ENCODE measurements at regions not wholly inside any gene's neighbourhood (a gene's known extent, or its start where the extent isn't known, plus 50 kb on each side); places are given as distances from the start of the nearest gene placed in this dataset.

GRCh38 chr6:6844530-6844929 lies 256.0 kb downstream of the LY86 start:
- H3K4me1 ChIP-seq (ENCODE audit: insufficient read depth, low read length): peaks cover 3% of the 10 kb centered on the region; the same call in 1 of the 2 replicates
- no CpG with 5 or more reads among the region's 4 CpGs for WGBS (ENCODE audit: extremely low coverage, insufficient read length, low lambda C conversion rate)
- no peak overlapping the region for H3K4ac ChIP-seq (ENCODE audit: low read depth, low read length)
- Mint-ChIP-seq H3K4me3 (no peak overlapping the region), H3K27ac (no peak overlapping the region), H3K27me3 (ENCODE audit: low read depth) (peaks cover 17% of the 10 kb centered on the region), H3K9me3 (peaks cover 2 to 12% of the 10 kb centered on the region in 2 experiments; a peak in 2 of 5 replicates), H3K4me1 (peaks cover 4 to 8% of the 10 kb centered on the region in 2 experiments; a peak in 3 of 4 replicates), H3K36me3 (ENCODE audit: insufficient read depth in 1 of 3, low read depth in 3 of 3) (no peaks in the 10 kb centered on the region; a peak in 1 of 7 replicates)
- H3K4me2 ChIP-seq (ENCODE audit: insufficient read depth, insufficient read length, low read length): no peak overlapping the region
- H3K23me2 ChIP-seq (ENCODE audit: insufficient read length, low read depth, low read length, poor library complexity, severe bottlenecking): no peaks in the 10 kb centered on the region
- H3K9me3 ChIP-seq (ENCODE audit: control insufficient read depth, low read depth, low read length): no peaks in the 10 kb centered on the region
- H3K79me2 ChIP-seq (ENCODE audit: insufficient read depth, low read length): no peaks in the 10 kb centered on the region
- no peak overlapping the region for H3K18ac ChIP-seq (ENCODE audit: insufficient read length, low read depth, low read length)
- H2AK5ac ChIP-seq (ENCODE audit: insufficient read length, low read length): no peak overlapping the region
- no peak overlapping the region for H3T11ph ChIP-seq (ENCODE audit: low read length)
- no peak overlapping the region for H2BK15ac ChIP-seq (ENCODE audit: low read depth, low read length)
- no peak overlapping the region for H2AFZ ChIP-seq (ENCODE audit: low read length)
- TF ChIP-seq CTCF (conservative IDR thresholded peaks at IDR 0.05): no peak
- no peak overlapping the region for H3K27ac ChIP-seq (ENCODE audit: insufficient read length, low read depth, low read length)
- no peak overlapping the region for H2BK120ac ChIP-seq (ENCODE audit: low read depth, low read length, poor library complexity, severe bottlenecking)
- H3K56ac ChIP-seq (ENCODE audit: insufficient read length, low read depth, low read length): no peak overlapping the region
- no peaks in the 10 kb centered on the region for H3K79me1 ChIP-seq (ENCODE audit: insufficient read depth, low read depth, low read length, poor library complexity, severe bottlenecking)
- H4K8ac ChIP-seq (replicated peaks; ENCODE audit: insufficient read length, low read depth, low read length): no peak overlapping the region
- no peak for DNase-seq
- no peak overlapping the region for H2BK12ac ChIP-seq (ENCODE audit: insufficient read length, low read depth, low read length)
- H2BK5ac ChIP-seq (ENCODE audit: insufficient read length, low read length): no peak overlapping the region
- no peak overlapping the region for H2BK20ac ChIP-seq (ENCODE audit: low read depth, low read length, poor library complexity, severe bottlenecking)
- no peaks in the 10 kb centered on the region for H3K27me3 ChIP-seq (ENCODE audit: insufficient read depth, low read length)
- no peaks in the 10 kb centered on the region for H4K20me1 ChIP-seq (ENCODE audit: control insufficient read depth, insufficient read depth, insufficient read length)
- H4K91ac ChIP-seq (ENCODE audit: insufficient read length, low read depth, low read length): no peak overlapping the region
- H4K5ac ChIP-seq (ENCODE audit: insufficient read length, low read depth, low read length): no peak overlapping the region
- H3K14ac ChIP-seq (ENCODE audit: insufficient read depth, low read length): no peak overlapping the region
- no peak overlapping the region for H3K9ac ChIP-seq (ENCODE audit: extremely low read depth, insufficient read length, low read length)
- H3K23ac ChIP-seq (ENCODE audit: insufficient read length, low read depth, low read length): no peak overlapping the region
